ENCODE measurements at regions not wholly inside any gene's neighbourhood (a gene's known extent, or its start where the extent isn't known, plus 50 kb on each side); places are given as distances from the start of the nearest gene placed in this dataset.

GRCh38 chr2:67712484-67712883 is 315.4 kb downstream of the ETAA1 start:
- FAIRE-seq, result no peak

- no peak for FAIRE-seq
Measured at GRCh38 chr2:67713376-67713775, 316.2 kb downstream of the ETAA1 start.

GRCh38 chr2:67716895-67717396 is 319.8 kb downstream of the ETAA1 start:
- FAIRE-seq, result no peak

GRCh38 chr2:67717692-67718091 is 320.6 kb downstream of the ETAA1 start:
- FAIRE-seq, result no peak

GRCh38 chr2:67719351-67719750 is 322.2 kb downstream of the ETAA1 start:
- FAIRE-seq, result no peak

- FAIRE-seq, result no peak
Measured at GRCh38 chr2:67721516-67721915, 324.4 kb downstream of the ETAA1 start.

- FAIRE-seq, result no peak
Measured at GRCh38 chr2:67724261-67724660, 327.1 kb downstream of the ETAA1 start.

GRCh38 chr2:67725731-67726130 is 328.6 kb downstream of the ETAA1 start:
- no peak for FAIRE-seq

- FAIRE-seq, result no peak
Measured at GRCh38 chr2:67726416-67726815, 329.3 kb downstream of the ETAA1 start.

GRCh38 chr2:67727131-67727530 is 330.0 kb downstream of the ETAA1 start:
- no peak for FAIRE-seq

GRCh38 chr2:67727623-67728022 is 330.5 kb downstream of the ETAA1 start:
- FAIRE-seq, result no peak

- no peak for FAIRE-seq
Measured at GRCh38 chr2:67729474-67729873, 332.3 kb downstream of the ETAA1 start.

GRCh38 chr2:67733517-67733916 is 329.3 kb downstream of the C1D start:
- no peak for FAIRE-seq

GRCh38 chr2:67752199-67752598 is 310.6 kb downstream of the C1D start:
- no peak for FAIRE-seq

GRCh38 chr2:67752969-67753368 is 309.8 kb downstream of the C1D start:
- FAIRE-seq, result no peak

GRCh38 chr2:67755156-67755882 is 307.5 kb downstream of the C1D start:
- FAIRE-seq, result no peak

- FAIRE-seq, result no peak
Measured at GRCh38 chr2:67760995-67761394, 301.8 kb downstream of the C1D start.

- FAIRE-seq, result no peak
Measured at GRCh38 chr2:67771380-67771779, 291.4 kb downstream of the C1D start.

GRCh38 chr2:67772216-67773170 is 290.3 kb downstream of the C1D start:
- no peak for FAIRE-seq

- FAIRE-seq, result no peak
Measured at GRCh38 chr2:67773851-67774250, 289.0 kb downstream of the C1D start.

- FAIRE-seq, result no peak
Measured at GRCh38 chr2:67776276-67776675, 286.5 kb downstream of the C1D start.

- FAIRE-seq, result no peak
Measured at GRCh38 chr2:67777010-67777409, 285.8 kb downstream of the C1D start.

- FAIRE-seq, result no peak
Measured at GRCh38 chr2:67777836-67778429, 284.9 kb downstream of the C1D start.

All from colon (tissue), 2 donors.